NCI-H1930 (cell line): ENCODE measurements at regions not wholly inside any gene's neighbourhood (a gene's known extent, or its start where the extent isn't known, plus 50 kb on each side); places are given as distances from the start of the nearest gene placed in this dataset.
A peak's percentile ranks its signal among the peaks of the same experiment; 100 is the strongest.

Source experiments
- DNase-seq, 2 experiments: peaks; one replicate each; lab custom pipeline; 2025; lab: John Stamatoyannopoulos, UW

- no peak for DNase-seq
These were observed 389.8 kb upstream of the AZI2 start for GRCh38 chr3:28738425-28738824.

GRCh38 chr3:28739647-28740046 is 391.0 kb upstream of the AZI2 start:
- DNase-seq = no peak

DNA sequence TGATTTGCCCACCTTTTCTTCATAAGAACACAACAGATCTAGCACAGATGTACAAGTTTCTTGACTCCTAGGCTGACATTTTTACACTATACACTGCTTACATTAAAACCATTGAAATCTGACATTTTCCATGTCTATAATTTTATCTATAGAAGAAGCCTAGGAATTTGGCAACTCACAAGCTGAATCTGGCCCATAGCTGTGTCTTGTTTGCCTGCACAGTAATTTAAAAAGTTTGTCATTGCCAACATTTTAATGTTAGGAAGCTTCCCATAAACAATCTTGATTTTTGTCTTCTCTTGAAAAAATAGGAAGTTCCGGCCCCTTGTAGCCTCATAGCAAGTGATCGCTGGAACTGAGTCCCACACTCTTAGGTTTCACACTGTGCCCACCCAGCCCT is 394.6 kb upstream of the AZI2 start:
- no peak for DNase-seq

GRCh38 chr3:28743831-28744230 is 395.2 kb upstream of the AZI2 start:
- no peak for DNase-seq

DNA sequence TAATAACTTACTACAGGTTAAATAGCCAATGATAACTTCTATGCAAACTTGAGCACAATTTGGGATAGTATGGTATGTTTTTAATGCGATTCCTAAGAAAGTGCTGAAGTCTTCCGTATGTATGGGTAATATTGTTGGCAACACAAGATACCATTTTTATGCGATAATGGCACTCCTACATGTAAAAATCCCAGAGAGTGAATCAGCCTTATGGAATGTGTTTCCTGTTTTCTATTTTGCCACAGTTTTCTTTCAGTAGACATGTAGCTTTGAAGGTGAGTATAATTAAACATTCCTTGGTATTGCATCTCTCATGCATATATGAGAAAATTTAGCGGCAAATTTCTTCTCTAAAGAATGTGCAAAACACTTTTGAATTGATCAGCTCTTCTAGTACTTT is 396.8 kb upstream of the AZI2 start:
- DNase-seq = no peak

DNA sequence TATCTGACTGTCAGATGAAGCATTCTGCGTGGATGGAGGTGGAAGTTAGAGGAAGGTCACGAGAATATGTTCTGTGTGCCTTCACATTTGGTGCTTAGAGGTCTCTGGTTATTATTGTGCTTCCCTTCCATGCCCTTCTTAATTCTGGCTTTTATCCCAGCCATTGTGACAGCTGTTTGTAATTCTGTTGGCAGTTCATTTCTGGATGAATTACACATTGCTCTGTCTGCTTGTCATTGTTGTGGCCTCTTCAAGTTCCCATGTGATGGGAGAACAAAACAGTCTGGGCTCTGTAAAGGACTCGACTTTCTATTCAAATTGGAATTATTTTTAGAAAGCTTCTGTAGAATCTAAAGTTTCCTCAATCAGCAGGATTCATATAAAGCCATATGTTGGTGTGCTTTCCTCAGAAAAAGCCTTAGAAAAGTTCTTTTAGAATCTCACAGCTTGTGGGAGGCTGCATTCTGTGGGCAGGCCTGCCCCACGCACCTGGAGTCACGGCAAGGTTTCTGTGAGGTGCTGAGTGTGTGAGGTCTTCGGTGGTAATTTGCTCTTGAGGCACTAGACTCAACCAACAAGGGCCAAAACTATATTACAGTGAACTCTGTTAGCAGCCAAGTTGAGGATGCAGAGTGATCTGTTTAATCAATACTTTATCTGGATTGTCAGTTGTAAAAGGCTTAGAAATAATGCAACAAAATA is 397.4 kb upstream of the AZI2 start:
- no peak for DNase-seq

DNA sequence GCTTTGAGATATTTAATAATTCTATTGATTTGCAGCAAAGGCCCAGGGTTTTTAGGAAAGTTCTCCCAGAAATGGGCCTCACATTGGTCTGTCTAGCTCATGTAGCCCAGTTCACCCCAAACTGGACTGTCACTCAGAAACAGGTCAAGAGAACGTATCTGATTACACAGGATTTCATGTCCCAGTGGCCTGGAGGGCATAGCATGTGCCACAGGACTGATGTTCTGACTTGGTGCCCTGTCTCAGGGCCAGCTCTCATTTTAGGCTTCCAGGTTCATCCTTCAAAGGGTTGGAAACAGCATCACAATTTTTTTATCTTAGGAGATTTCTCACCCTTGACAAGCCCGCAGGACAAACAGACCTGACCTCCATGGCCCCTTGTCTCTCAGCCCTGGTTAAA is 398.4 kb upstream of the AZI2 start:
- DNase-seq = no peak

GRCh38 chr3:28751864-28752263 is 403.2 kb upstream of the AZI2 start:
- DNase-seq = no peak

DNA sequence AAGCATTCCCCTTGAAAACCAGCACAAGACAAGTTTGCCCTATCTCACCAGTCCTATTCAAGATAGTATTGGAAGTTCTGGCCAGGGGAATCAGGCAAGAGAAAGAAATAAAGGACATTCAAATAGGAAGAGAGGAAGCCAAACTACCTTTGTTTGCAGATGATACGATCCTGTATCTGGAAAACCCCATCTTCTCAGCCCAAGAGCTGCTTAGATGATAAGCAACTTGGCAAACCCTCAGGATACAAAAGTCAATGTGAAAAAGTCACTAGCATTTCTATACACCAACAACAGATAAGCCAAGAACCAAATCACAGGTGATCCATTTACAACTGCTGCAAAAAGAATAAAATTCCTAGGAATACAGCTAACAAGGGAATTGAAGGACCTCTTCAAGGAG is 403.7 kb upstream of the AZI2 start:
- DNase-seq = no peak

GRCh38 chr3:28756056-28756455 is 407.4 kb upstream of the AZI2 start:
- DNase-seq = no peak

- DNase-seq = no peak
These were observed 409.5 kb upstream of the AZI2 start for GRCh38 chr3:28758115-28758514.

DNA sequence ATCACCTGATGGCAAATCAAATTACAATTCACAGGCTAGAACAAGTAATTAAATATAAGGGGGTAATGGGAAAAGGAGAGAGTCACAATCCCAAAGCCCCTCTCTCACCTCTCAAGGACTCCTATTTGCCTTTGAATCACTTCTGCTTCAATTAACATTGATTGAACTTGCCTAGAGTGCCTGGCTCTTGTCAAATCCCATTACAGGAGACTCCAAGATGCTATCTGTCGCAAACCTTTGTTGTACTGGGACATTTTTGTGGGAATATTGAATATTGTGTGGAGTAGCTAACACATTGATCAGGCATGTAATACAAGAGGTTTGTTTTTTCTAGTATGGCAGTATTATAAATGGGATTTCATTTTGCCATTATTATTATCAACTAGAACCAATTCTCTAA is 412.8 kb upstream of the AZI2 start:
- DNase-seq = no peak

DNA sequence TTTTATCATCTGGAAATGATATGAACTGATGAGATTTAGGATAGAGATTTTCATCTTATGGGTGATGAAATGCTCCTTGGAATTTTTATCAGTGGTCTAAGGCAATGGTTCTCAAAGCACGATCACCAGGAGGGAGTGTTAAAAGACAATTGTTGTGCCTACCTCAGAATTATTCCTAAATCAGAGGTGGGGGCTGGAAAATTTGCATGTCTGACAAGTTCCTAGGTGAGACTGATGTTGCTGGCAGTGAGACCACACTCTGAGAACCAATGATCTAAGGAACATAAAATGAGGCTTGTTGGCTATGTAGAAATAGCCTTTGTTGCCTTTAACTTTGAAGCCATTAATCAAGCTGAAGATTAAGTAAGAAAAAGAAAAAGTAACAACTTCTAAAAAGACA is 416.6 kb upstream of the AZI2 start:
- no peak for DNase-seq

DNA sequence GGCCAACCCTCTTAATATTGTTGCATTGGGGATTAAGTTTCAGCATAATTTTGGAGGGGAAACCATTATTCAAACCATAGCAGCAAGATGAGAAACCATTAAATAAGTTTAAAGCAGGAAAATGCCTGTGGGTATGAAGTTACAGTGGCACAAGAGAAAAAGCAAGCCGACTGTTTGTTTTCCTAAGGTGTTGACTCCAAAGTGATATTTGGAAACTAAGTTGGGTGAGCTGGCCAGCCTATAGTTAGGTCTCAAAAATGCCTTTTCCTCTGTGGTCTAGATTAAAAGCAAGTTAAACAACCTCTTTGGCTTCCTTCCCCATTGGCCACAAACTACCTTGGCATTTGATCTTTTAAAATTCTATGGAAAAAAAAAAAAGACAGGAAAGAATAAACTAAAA is 419.8 kb upstream of the AZI2 start:
- no peak for DNase-seq

- DNase-seq = no peak
These were observed 429.3 kb upstream of the AZI2 start for GRCh38 chr3:28777806-28778475.

GRCh38 chr3:28780480-28780879 is 431.9 kb upstream of the AZI2 start:
- DNase-seq = no peak

- no peak for DNase-seq
These were observed 432.4 kb upstream of the AZI2 start for GRCh38 chr3:28781053-28781452.

- no peak for DNase-seq
These were observed 437.8 kb upstream of the AZI2 start for GRCh38 chr3:28786446-28786845.

DNA sequence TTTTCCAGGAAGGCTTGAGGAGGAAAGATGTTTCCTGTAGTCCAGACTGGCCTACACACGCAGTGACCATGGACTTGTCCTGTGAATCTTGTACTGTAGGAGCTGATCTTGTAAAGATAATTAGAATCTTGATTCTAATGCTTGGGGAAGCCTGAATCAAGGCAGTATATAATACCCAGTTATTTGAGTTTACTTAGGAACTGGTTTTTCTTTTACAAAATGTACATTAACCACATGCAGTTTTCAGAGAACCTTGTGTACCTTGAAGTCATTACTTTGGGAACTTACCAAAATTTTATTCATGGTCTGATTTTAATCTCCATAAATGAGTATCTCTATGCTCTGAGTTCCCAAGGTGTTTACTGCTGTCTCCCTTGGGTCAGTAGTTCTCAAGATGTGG is 439.9 kb upstream of the AZI2 start:
- DNase-seq = no peak

GRCh38 chr3:28791713-28792255 is 443.2 kb upstream of the AZI2 start:
- peak; percentile 65 to 72 for DNase-seq

DNA sequence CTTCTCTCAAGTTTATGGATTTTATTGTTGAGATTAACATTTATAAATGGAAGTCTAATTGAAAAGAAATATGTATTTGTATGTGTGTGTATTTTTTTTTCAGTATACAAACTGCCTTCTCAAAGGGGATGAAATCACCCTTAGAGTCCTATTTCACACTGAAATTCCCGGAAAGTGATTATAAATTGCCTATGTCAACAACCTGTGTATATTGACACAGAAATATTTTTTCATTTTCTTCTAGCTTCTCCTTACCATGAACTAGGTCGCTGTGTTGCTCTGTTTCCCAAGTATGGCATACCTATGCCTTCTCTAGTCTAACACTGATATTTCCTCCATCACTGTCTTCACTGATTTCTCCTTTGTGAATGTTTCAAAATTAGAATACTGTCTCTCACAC is 444.0 kb upstream of the AZI2 start:
- DNase-seq = no peak

- DNase-seq = no peak
These were observed 450.5 kb upstream of the AZI2 start for GRCh38 chr3:28799084-28799483.

DNA sequence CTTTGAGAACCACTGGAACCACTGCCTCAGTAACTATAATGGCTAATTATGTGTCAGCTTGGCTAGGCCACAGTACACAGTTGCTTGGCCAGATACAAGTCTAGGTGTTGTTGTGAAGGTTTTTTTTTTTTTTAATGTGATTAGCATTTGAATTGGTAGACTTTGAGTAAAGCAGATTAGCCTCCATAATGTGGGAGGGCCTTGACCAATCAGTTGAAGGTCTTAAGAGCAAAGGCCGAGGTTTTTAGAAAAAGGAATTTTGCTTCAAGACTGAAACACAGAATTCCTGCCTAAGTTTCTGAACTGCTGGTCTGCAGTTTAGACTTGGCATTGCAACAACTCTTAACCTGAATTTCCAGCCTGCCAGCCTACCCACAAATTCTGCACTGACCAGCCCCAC is 451.6 kb upstream of the AZI2 start:
- DNase-seq = no peak

- DNase-seq = no peak
These were observed 459.4 kb upstream of the AZI2 start for GRCh38 chr3:28808068-28808467.
